ENCODE measurements at regions not wholly inside any gene's neighbourhood (a gene's known extent, or its start where the extent isn't known, plus 50 kb on each side); places are given as distances from the start of the nearest gene placed in this dataset.

- Mint-ChIP-seq H3K4me1 (peaks cover 31% of the 10 kb centered on the region), H3K4me3 (no peak overlapping the region), H3K27me3 (ENCODE audit: insufficient read depth, low read depth, poor library complexity) (no peaks in the 10 kb centered on the region), H3K36me3 (ENCODE audit: low read depth) (no peaks in the 10 kb centered on the region; the same call in 2 of the 3 replicates), H3K9me3 (no peaks in the 10 kb centered on the region), H3K27ac (no peak overlapping the region)
- no peak overlapping the region for H2AFZ ChIP-seq
- H3K27me3 ChIP-seq (ENCODE audit: insufficient read depth): no peaks in the 10 kb centered on the region
- H4K20me1 ChIP-seq (replicated peaks; ENCODE audit: insufficient read depth): no peaks in the 10 kb centered on the region
- 0 out of 2 replicates have a peak, but pooled peaks cover 6% of the 10 kb centered on the region for H3F3A ChIP-seq (replicated peaks; ENCODE audit: low read depth)
- H3K27ac ChIP-seq (ENCODE audit: low read depth): no peak overlapping the region
- H3K4me3 ChIP-seq: no peak overlapping the region
- no peaks in the 10 kb centered on the region for H3K79me2 ChIP-seq (replicated peaks; ENCODE audit: insufficient read depth)
- TF ChIP-seq STAT1 (IDR thresholded peaks at IDR 0.05; ENCODE audit: unreplicated experiment): no peak
- no peak for TF ChIP-seq CREB1 (CRISPR knock-in tag; IDR thresholded peaks at IDR 0.05; ENCODE audit: low read depth)
- TF ChIP-seq JUNB (IDR thresholded peaks at IDR 0.05; ENCODE audit: unreplicated experiment): no peak
- TF ChIP-seq ZNF462 (CRISPR knock-in tag; IDR thresholded peaks at IDR 0.05): no peak
- no peak for TF ChIP-seq NANOG (IDR thresholded peaks at IDR 0.05; ENCODE audit: borderline replicate concordance)
- TF ChIP-seq POLR2AphosphoS5 (IDR thresholded peaks at IDR 0.05; ENCODE audit: low read depth): no peak
- no peak for TF ChIP-seq ZNF331 (CRISPR knock-in tag; IDR thresholded peaks at IDR 0.05; ENCODE audit: low read depth)
- TF ChIP-seq EZH2 (IDR thresholded peaks at IDR 0.05; ENCODE audit: low read depth, unreplicated experiment): no peak
- TF ChIP-seq REST (IDR thresholded peaks at IDR 0.05; ENCODE audit: unreplicated experiment): no peak
- TF ChIP-seq EZH2phosphoT487 (IDR thresholded peaks at IDR 0.05; ENCODE audit: unreplicated experiment): no peak
- TF ChIP-seq ZNF114 (CRISPR knock-in tag; IDR thresholded peaks at IDR 0.05): no peak
- TF ChIP-seq ETS1 (IDR thresholded peaks at IDR 0.05): no peak
- H3K36me3 ChIP-seq (ENCODE audit: insufficient read depth): no peaks in the 10 kb centered on the region
- 0 out of 2 replicates have a peak, but pooled peaks cover 6% of the 10 kb centered on the region for H3K9me2 ChIP-seq (ENCODE audit: insufficient read depth)
- H3K4me2 ChIP-seq: no peak overlapping the region
- no peak for DNase-seq (ENCODE audit: low spot score)
- peaks cover 25% of the 10 kb centered on the region for H3K4me1 ChIP-seq (ENCODE audit: insufficient read depth)
- no peak for ATAC-seq
These were observed 394.6 kb upstream of the JARID2 start for GRCh38 chr6:14851281-14851680.
